ENCODE measurements at regions not wholly inside any gene's neighbourhood (a gene's known extent, or its start where the extent isn't known, plus 50 kb on each side); places are given as distances from the start of the nearest gene placed in this dataset.

GRCh38 chrY:13168257-13168656 lies 263.6 kb downstream of the DDX3Y start:
- BruUV-seq (replicated peaks): no TSS peak
- H3K9me3 ChIP-seq (ENCODE audit: low read length): no peaks in the 10 kb centered on the region
- no peaks in the 10 kb centered on the region for H3K79me2 ChIP-seq (ENCODE audit: insufficient read depth, low read depth, low read length)
- H3K4me3 ChIP-seq (ENCODE audit: low read depth, low read length, poor library complexity, severe bottlenecking): no peak overlapping the region
- POLR2A ChIA-PET: no interaction called here
- H3K4me1 ChIP-seq (ENCODE audit: insufficient read depth, low read length, poor library complexity, severe bottlenecking): no peaks in the 10 kb centered on the region
- no peak overlapping the region for H3K27ac ChIP-seq (ENCODE audit: low read depth, low read length, poor library complexity, severe bottlenecking)
- no peaks in the 10 kb centered on the region for H3K36me3 ChIP-seq (ENCODE audit: insufficient read depth, low read length)
- no peaks in the 10 kb centered on the region for H4K20me1 ChIP-seq (ENCODE audit: insufficient read depth, low read length)
- no peak for DNase-seq (ENCODE audit: low spot score)
- TF ChIP-seq CTCF (conservative IDR thresholded peaks at IDR 0.05; ENCODE audit: low read length) (no peak), EZH2phosphoT487 (IDR thresholded peaks at IDR 0.05; ENCODE audit: borderline replicate concordance, low read depth, low read length) (no peak)
- H2AFZ ChIP-seq (ENCODE audit: low read length): no peak overlapping the region
- H3K9me2 ChIP-seq (ENCODE audit: insufficient read depth, low read length): no peaks in the 10 kb centered on the region
- intact Hi-C loops (cut with micrococcal nuclease; ENCODE audit: unreplicated experiment): no loop called here
- CTCF ChIA-PET (ENCODE audit: unreplicated experiment): no interaction called here
- H3K4me2 ChIP-seq (ENCODE audit: low read length): no peak overlapping the region

Measured in OCI-LY7 (cell line).